ENCODE measurements at regions not wholly inside any gene's neighbourhood (a gene's known extent, or its start where the extent isn't known, plus 50 kb on each side); places are given as distances from the start of the nearest gene placed in this dataset.

GRCh38 chr15:98276018-98276417, 315.5 kb downstream of the ARRDC4 start (continued):
- TF ChIP-seq CHD2 (IDR thresholded peaks at IDR 0.05; ENCODE audit: low read depth, low read length): no peak
- no peak for TF ChIP-seq ZNF239 (CRISPR knock-in tag; IDR thresholded peaks at IDR 0.05)

- Histone ChIP-seq H3K4me3 (no peak overlapping the region), H3K4me2 (ENCODE audit: insufficient read depth, low read length) (no peak overlapping the region), H3K9me3 (replicated peaks; ENCODE audit: control insufficient read depth, insufficient read depth, low read depth, low read length) (no peaks in the 10 kb centered on the region), H3K36me3 (ENCODE audit: control insufficient read depth, insufficient read depth, low read length) (no peaks in the 10 kb centered on the region), H3K9ac (ENCODE audit: insufficient read depth in 1 of 2, low read depth in 2 of 2, low read length in 2 of 2) (no peak overlapping the region), H3K79me2 (ENCODE audit: control insufficient read depth, insufficient read depth, low read length) (no peaks in the 10 kb centered on the region), H3K27me3 (ENCODE audit: control insufficient read depth in 2 of 2, insufficient read depth in 2 of 2, low read length in 2 of 2) (peaks cover 0 to 6% of the 10 kb centered on the region in 2 experiments; a peak in 3 of 5 replicates), H3K4me1 (replicated peaks in 1 of 2; ENCODE audit: control insufficient read depth in 2 of 2, insufficient read depth in 2 of 2, low read length in 2 of 2) (no peaks in the 10 kb centered on the region), H3K9me1 (ENCODE audit: control insufficient read depth, insufficient read depth, low read length) (no peaks in the 10 kb centered on the region), H2AFZ (ENCODE audit: low read depth, low read length) (no peak overlapping the region), H3K27ac (ENCODE audit: extremely low read depth, low read depth, low read length) (no peak overlapping the region), H4K20me1 (replicated peaks; ENCODE audit: control insufficient read depth, insufficient read depth, low read length) (no peaks in the 10 kb centered on the region)
- WGBS (ENCODE audit: insufficient coverage, low coverage, missing lambda C conversion rate): 0% methylated on average over 6 of the region's 6 CpGs
- no peak for TF ChIP-seq SAFB2 (IDR thresholded peaks at IDR 0.05; ENCODE audit: borderline replicate concordance, low read depth, low read length, severe bottlenecking)
- TF ChIP-seq CBFB (CRISPR knock-in tag; IDR thresholded peaks at IDR 0.05): no peak
- TF ChIP-seq IRF2 (CRISPR knock-in tag; IDR thresholded peaks at IDR 0.05): no peak
- TF ChIP-seq HDAC1 (IDR thresholded peaks at IDR 0.05): no peak
- no peak for TF ChIP-seq ZBTB2 (IDR thresholded peaks at IDR 0.05)
- TF ChIP-seq NCOA1 (IDR thresholded peaks at IDR 0.05; ENCODE audit: low read depth): no peak
- TF ChIP-seq HBP1 (CRISPR knock-in tag; IDR thresholded peaks at IDR 0.05): no peak
- POLR2A ChIA-PET: no interaction called here
- in situ Hi-C loops (cut with MboI): loop anchor here (25.0 kb wide), 1 partner anchor 365 kb away; no protein-coding TSS in a partner anchor
- no peak for ATAC-seq
- BruUV-seq (replicated peaks): no TSS peak
- CTCF ChIA-PET (ENCODE audit: low intra/inter-chr PET ratio): no interaction called here
- DNase-seq (ENCODE audit: extremely low read depth in 1 of 4, low spot score in 3 of 4): no peak
- no peak for FAIRE-seq
- intact Hi-C loops (cut with micrococcal nuclease): no loop called here
These were observed 317.1 kb downstream of the ARRDC4 start for GRCh38 chr15:98277602-98278001.
